ENCODE measurements at regions not wholly inside any gene's neighbourhood (a gene's known extent, or its start where the extent isn't known, plus 50 kb on each side); places are given as distances from the start of the nearest gene placed in this dataset.
A peak's percentile ranks its signal among the peaks of the same experiment; 100 is the strongest.
"Not testable (repeated sequence)": the region's sequence is repeated elsewhere in the genome, so short reads cannot be mapped to it uniquely, and the experiment has no call there.

GRCh38 chr14:106004937-106005795, 478.8 kb downstream of the TMEM121 start:
- H3K27me3 Mint-ChIP-seq; H3K36me3 Mint-ChIP-seq (ENCODE audit: low read depth); H3K9me3 Mint-ChIP-seq: not testable (repeated sequence)
- ChIA-PET POLR2A (interaction anchor here (0.7 to 2.3 kb wide), 3 partner anchors 19 to 146 kb away, joined by 3 to 6 read pairs (median 3); no protein-coding TSS in a partner anchor), CTCF (interaction anchor here (0.7 to 1.6 kb wide), 11 partner anchors 17 to 940 kb away, joined by 3 to 4 read pairs (median 3); partner anchors contain the start of gene GPR132)
- Mint-ChIP-seq H3K27ac (peak overlapping the region; percentile 100), H3K4me3 (peak overlapping the region; percentile 72), H3K4me1 (peaks cover 52% of the 10 kb centered on the region)
- peak; percentile 83 for DNase-seq

GRCh38 chr14:106006043-106006442, 479.7 kb downstream of the TMEM121 start:
- ChIA-PET CTCF (interaction anchor here (0.6 to 1.6 kb wide), 8 partner anchors 20 to 179 kb away, joined by 3 to 5 read pairs (median 4); no protein-coding TSS in a partner anchor), POLR2A (interaction anchor here (2.3 kb wide), 1 partner anchor 147 kb away, joined by 6 read pairs; no protein-coding TSS in a partner anchor)
- H3K9me3 Mint-ChIP-seq; H3K27me3 Mint-ChIP-seq; H3K36me3 Mint-ChIP-seq (ENCODE audit: low read depth): not testable (repeated sequence)
- Mint-ChIP-seq H3K4me1 (peaks cover 55% of the 10 kb centered on the region), H3K27ac (peak overlapping the region; percentile 100), H3K4me3 (peak overlapping the region; percentile 33)
- peak; percentile 69 for DNase-seq

GRCh38 chr14:106006716-106007115, 480.3 kb downstream of the TMEM121 start:
- not testable (repeated sequence) for DNase-seq; H3K27ac Mint-ChIP-seq; H3K9me3 Mint-ChIP-seq; H3K27me3 Mint-ChIP-seq; H3K36me3 Mint-ChIP-seq (ENCODE audit: low read depth); H3K4me3 Mint-ChIP-seq
- CTCF ChIA-PET, result interaction anchor here (0.5 to 0.6 kb wide), 2 partner anchors 21 to 330 kb away, joined by 4 to 5 read pairs; no protein-coding TSS in a partner anchor
- H3K4me1 Mint-ChIP-seq, result peaks cover 56% of the 10 kb centered on the region
- POLR2A ChIA-PET, result interaction anchor here (2.3 kb wide), 1 partner anchor 148 kb away, joined by 6 read pairs; no protein-coding TSS in a partner anchor

- Mint-ChIP-seq H3K9me3 (no peaks in the 10 kb centered on the region), H3K27me3 (no peaks in the 10 kb centered on the region), H3K27ac (no peak overlapping the region), H3K4me3 (no peak overlapping the region), H3K4me1 (peaks cover 55% of the 10 kb centered on the region), H3K36me3 (ENCODE audit: low read depth) (no peaks in the 10 kb centered on the region)
- ChIA-PET CTCF (interaction anchor here (2.4 kb wide), 1 partner anchor 9 kb away, joined by 6 read pairs; no protein-coding TSS in a partner anchor), POLR2A (no interaction called here)
- DNase-seq, result no peak
Observed at GRCh38 chr14:106010783-106011182, 484.4 kb downstream of the TMEM121 start.

GRCh38 chr14:106011631-106012360, 485.4 kb downstream of the TMEM121 start:
- peaks cover 48% of the 10 kb centered on the region for H3K4me1 Mint-ChIP-seq

GRCh38 chr14:106012361-106012725, 486.0 kb downstream of the TMEM121 start:
- CTCF ChIA-PET, result interaction anchor here (1.1 to 1.8 kb wide), 3 partner anchors 29 to 615 kb away, joined by 3 to 8 read pairs (median 3); no protein-coding TSS in a partner anchor
- H3K27me3 Mint-ChIP-seq; POLR2A ChIA-PET; H3K9me3 Mint-ChIP-seq; DNase-seq; H3K36me3 Mint-ChIP-seq (ENCODE audit: low read depth); H3K4me3 Mint-ChIP-seq; H3K27ac Mint-ChIP-seq: not testable (repeated sequence)
- H3K4me1 Mint-ChIP-seq, result peaks cover 46% of the 10 kb centered on the region

More at GRCh38 chr14:106011631-106012360, 485.4 kb downstream of the TMEM121 start:
- CTCF ChIA-PET, result interaction anchor here (1.1 to 1.3 kb wide), 2 partner anchors 155 to 615 kb away, joined by 3 read pairs; no protein-coding TSS in a partner anchor
- H3K9me3 Mint-ChIP-seq; H3K27me3 Mint-ChIP-seq; POLR2A ChIA-PET; H3K4me3 Mint-ChIP-seq; H3K36me3 Mint-ChIP-seq (ENCODE audit: low read depth): not testable (repeated sequence)
- peak overlapping the region; percentile 47 for H3K27ac Mint-ChIP-seq
- peak; percentile 78 for DNase-seq

GRCh38 chr14:106013879-106014376, 487.5 kb downstream of the TMEM121 start:
- POLR2A ChIA-PET, result no interaction called here
- H3K27ac Mint-ChIP-seq, result peak overlapping the region; percentile 47

GRCh38 chr14:106017952-106018351, 491.6 kb downstream of the TMEM121 start:
- H3K4me3 Mint-ChIP-seq; CTCF ChIA-PET; DNase-seq; H3K9me3 Mint-ChIP-seq; POLR2A ChIA-PET; H3K27me3 Mint-ChIP-seq; H3K36me3 Mint-ChIP-seq (ENCODE audit: low read depth); H3K27ac Mint-ChIP-seq: not testable (repeated sequence)
- H3K4me1 Mint-ChIP-seq, result peaks cover 37% of the 10 kb centered on the region

More at GRCh38 chr14:106013879-106014376, 487.5 kb downstream of the TMEM121 start:
- Mint-ChIP-seq H3K9me3 (no peaks in the 10 kb centered on the region), H3K4me1 (peaks cover 42% of the 10 kb centered on the region), H3K4me3 (no peak overlapping the region), H3K36me3 (ENCODE audit: low read depth) (no peaks in the 10 kb centered on the region), H3K27me3 (no peaks in the 10 kb centered on the region)
- CTCF ChIA-PET, result interaction anchor here (0.7 to 1.8 kb wide), 9 partner anchors 11 to 455 kb away, joined by 3 to 8 read pairs (median 4); no protein-coding TSS in a partner anchor
- DNase-seq, result no peak

GRCh38 chr14:106021832-106022231, 495.4 kb downstream of the TMEM121 start:
- Mint-ChIP-seq H3K36me3 (ENCODE audit: low read depth) (peaks cover 10% of the 10 kb centered on the region), H3K27me3 (peaks cover 7% of the 10 kb centered on the region), H3K27ac (no peak overlapping the region), H3K4me1 (peaks cover 36% of the 10 kb centered on the region), H3K4me3 (no peak overlapping the region), H3K9me3 (peaks cover 8% of the 10 kb centered on the region)
- ChIA-PET CTCF (interaction anchor here (0.6 kb wide), 1 partner anchor 396 kb away, joined by 5 read pairs; no protein-coding TSS in a partner anchor), POLR2A (no interaction called here)
- no peak for DNase-seq

GRCh38 chr14:106022648-106023047, 496.3 kb downstream of the TMEM121 start:
- H3K27ac Mint-ChIP-seq; H3K4me3 Mint-ChIP-seq; H3K9me3 Mint-ChIP-seq; DNase-seq; POLR2A ChIA-PET; H3K27me3 Mint-ChIP-seq; CTCF ChIA-PET; H3K36me3 Mint-ChIP-seq (ENCODE audit: low read depth): not testable (repeated sequence)
- H3K4me1 Mint-ChIP-seq, result peaks cover 36% of the 10 kb centered on the region

GRCh38 chr14:106023411-106023810, 497.0 kb downstream of the TMEM121 start:
- peaks cover 36% of the 10 kb centered on the region for H3K4me1 Mint-ChIP-seq
- peaks cover 8% of the 10 kb centered on the region for H3K9me3 Mint-ChIP-seq
- no peak overlapping the region for H3K27ac Mint-ChIP-seq
- no peak overlapping the region for H3K4me3 Mint-ChIP-seq
- ChIA-PET POLR2A (no interaction called here), CTCF (no interaction called here)
- DNase-seq, result no peak
- peaks cover 10% of the 10 kb centered on the region for H3K36me3 Mint-ChIP-seq (ENCODE audit: low read depth)
- peaks cover 9% of the 10 kb centered on the region for H3K27me3 Mint-ChIP-seq

GRCh38 chr14:106024983-106025604, 498.7 kb downstream of the TMEM121 start:
- peak; percentile 51 for DNase-seq
- peaks cover 10% of the 10 kb centered on the region for H3K36me3 Mint-ChIP-seq (ENCODE audit: low read depth)
- no peak overlapping the region for H3K4me3 Mint-ChIP-seq
- H3K4me1 Mint-ChIP-seq, result peaks cover 36% of the 10 kb centered on the region
- ChIA-PET CTCF (interaction anchor here (0.9 to 1.2 kb wide), 3 partner anchors 12 to 24 kb away, joined by 3 to 4 read pairs (median 4); no protein-coding TSS in a partner anchor), POLR2A (no interaction called here)
- peaks cover 8% of the 10 kb centered on the region for H3K9me3 Mint-ChIP-seq
- peaks cover 9% of the 10 kb centered on the region for H3K27me3 Mint-ChIP-seq
- no peak overlapping the region for H3K27ac Mint-ChIP-seq
